NT2/D1 (cell line): ENCODE measurements at regions not wholly inside any gene's neighbourhood (a gene's known extent, or its start where the extent isn't known, plus 50 kb on each side); places are given as distances from the start of the nearest gene placed in this dataset.

Experiments
- SUZ12 ChIP-seq: IDR thresholded peaks from 2 replicates; pipeline ENCODE4 v1.6.1; 2011; ENCODE audit not compliant: insufficient read length, insufficient read depth; ENCODE audit errors: extremely low read depth
- YY1 ChIP-seq: IDR thresholded peaks from 2 replicates; pipeline ENCODE4 v1.6.1; 2011; ENCODE audit not compliant: insufficient read length, insufficient read depth
- ZNF274 ChIP-seq: IDR thresholded peaks from 2 replicates; pipeline ENCODE4 v1.6.1; 2011; ENCODE audit warnings: mild to moderate bottlenecking, low read depth, low read length

- TF ChIP-seq SUZ12 = no peak
- TF ChIP-seq YY1 = no peak
- TF ChIP-seq ZNF274 = no peak
These were observed 370.8 kb upstream of the JAG1 start for GRCh38 chr20:11044561-11044960.
